ENCODE measurements at regions not wholly inside any gene's neighbourhood (a gene's known extent, or its start where the extent isn't known, plus 50 kb on each side); places are given as distances from the start of the nearest gene placed in this dataset.
A peak's percentile ranks its signal among the peaks of the same experiment; 100 is the strongest.
"Not testable (repeated sequence)": the region's sequence is repeated elsewhere in the genome, so short reads cannot be mapped to it uniquely, and the experiment has no call there.

DNA sequence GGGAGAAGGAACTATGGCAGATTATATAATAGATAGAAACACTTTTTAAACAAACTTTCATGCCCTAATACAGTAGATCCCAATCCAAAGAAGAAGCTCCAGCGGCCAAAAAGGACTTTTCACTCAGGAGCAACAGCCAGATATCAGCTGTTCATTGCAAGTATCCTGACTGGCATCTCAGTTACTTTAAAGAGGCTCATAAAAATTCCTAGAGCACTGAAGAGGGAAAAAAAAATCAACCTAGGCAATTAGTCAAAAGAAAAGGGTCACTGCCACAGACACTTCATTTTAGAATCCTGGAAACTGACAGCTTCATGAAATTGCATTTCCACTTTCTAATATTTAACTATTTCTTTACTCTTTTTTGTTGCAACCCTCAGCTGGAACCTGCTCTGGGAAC is 170.6 kb upstream of the SOX6 start:
- DNase-seq = no peak

DNA sequence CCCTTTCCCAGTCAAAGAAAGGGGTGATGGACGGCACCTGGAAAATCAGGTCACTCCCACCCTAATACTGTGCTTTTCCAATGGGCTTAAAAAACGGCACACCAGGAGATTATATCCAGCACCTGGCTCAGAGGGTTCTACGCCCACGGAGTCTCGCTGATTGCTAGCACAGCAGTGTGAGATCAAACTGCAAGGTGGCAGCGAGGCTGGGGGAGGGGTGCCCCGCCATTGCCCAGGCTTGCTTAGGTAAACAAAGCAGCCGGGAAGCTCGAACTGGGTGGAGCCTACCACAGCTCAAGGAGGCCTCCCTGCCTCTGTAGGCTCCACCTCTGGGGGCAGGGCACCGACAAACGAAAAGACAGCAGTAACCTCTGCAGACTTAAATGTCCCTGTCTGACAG is 164.4 kb upstream of the SOX6 start:
- DNase-seq = not testable (repeated sequence)

DNA sequence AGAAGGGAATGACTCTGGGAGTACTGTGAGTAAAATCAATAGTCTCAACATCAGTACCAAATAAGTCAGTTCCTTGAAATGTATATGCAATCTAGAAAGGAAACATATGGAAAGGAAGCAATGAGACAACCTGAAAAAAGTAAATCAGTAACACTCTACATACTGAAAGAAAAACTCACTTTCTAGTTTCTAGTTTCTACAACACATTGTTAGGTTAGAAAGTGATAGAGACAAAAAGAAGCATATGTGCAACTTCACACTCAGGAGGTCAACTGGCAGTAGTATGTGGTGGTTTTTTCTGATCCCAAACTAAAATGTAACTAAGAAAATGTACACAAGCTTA is 156.5 kb upstream of the SOX6 start:
- DNase-seq = no peak

DNA sequence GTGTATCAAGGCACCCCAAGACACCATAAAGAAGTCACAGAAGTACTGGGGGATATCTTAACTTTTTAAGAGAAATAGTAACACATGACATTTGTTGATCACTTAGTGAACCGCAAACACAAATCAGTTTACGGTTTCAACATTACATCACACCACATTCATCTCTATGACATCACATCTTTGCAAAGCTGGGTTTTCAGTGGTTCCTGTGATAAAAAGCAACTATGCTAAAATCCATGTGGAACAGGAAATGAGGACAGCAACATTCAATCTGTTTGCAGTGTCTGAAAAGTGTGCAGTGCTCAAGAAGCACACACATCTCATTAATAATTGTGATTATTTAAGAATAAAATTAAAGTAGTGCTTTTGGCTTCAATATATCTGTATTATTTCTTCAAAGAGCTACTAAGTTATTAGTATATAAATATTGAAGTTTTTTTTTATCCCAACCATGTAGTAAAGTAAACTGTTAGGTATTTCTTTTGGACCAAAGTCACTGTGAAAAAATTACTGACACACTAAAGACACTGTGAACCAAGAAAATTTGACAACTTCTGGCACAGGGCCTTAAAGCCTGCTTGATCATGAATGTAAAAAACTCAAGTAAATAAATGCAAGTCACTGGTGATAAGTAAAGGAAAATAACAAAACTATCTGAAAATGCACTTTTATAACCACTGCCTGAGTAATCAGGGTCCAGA is 156.0 kb upstream of the SOX6 start:
- DNase-seq = no peak

DNA sequence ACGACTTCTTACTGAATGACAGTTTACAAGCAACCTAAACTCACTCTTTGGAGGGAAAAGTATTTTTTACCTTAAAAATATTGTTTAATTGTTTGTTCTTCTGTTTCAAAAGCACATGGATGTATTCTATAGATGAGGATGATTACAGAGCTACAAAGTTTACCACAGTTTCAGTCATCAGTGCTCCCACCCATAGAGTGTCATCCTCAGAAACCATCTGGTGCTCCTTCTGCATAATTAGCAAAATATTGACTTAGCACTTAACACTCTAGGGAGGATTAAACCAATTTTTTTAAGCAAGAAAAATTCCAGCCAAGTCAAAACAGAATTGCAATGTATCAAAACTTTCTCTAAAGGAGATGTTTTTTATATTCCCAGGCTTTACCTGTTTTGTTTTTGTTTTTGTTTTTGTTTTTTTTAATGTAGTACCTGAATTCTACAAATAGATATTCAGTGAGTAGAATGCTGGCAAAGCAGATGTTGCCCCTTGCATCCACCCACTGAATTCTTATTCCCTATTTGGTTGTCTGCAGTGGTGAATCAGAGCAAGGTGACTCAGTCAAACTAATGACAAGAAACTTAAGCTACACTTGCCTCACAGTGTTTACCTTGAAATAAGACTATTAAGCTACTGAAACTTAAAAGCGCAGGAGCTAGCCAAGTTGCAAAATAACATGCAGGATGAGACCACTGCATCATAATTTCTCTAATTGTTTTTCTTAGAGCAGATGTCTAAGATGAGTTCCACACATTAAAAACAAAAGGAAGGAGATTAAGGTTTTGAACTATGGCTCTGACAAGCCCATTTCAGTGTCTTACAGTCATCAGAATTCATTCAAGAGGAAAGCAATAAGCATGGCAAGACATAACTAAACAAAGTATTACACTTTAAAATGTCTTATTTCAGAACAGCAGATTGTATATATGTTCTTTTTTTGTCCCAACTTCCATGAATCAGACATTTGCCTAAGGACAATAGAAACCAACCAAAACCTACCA is 155.1 kb upstream of the SOX6 start:
- DNase-seq = peak; percentile 5

DNA sequence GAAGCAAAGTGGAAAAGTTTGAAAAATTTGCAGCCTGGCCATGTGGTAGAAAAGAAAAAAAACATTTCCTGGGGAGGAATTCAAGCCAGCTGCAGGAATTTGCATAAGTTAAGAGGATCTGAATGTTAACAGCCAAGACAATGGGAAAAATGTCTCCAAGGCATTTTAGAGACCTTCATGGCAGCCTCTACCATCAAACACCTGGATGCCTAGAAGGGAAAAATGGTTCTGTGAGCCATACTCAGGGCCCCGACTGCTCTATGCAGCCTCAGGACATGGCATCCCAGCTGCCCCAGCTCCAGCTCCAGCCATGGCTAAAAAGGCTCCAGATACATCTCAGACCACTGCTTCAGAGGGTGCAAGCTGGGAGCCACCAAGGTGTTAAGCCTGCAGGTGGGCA is 149.1 kb upstream of the SOX6 start:
- no peak for DNase-seq

DNA sequence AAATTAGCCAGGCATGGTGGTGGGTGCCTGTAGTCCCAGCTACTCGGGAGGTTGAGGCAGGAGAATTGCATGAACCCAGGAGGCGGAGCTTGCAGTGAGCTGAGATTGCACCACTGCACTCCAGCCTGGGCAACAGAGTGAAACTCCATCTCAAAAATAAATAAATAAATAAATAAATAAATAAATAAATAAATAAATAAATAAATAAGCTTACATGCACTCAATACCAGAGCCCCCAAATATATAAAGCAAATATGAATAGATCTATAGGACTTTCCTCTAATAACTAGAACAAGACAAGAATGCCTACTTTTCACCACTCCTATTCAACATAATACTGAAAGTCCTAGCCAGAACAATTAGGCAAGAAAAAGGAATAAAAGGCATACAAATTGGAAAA is 147.5 kb upstream of the SOX6 start:
- not testable (repeated sequence) for DNase-seq

DNA sequence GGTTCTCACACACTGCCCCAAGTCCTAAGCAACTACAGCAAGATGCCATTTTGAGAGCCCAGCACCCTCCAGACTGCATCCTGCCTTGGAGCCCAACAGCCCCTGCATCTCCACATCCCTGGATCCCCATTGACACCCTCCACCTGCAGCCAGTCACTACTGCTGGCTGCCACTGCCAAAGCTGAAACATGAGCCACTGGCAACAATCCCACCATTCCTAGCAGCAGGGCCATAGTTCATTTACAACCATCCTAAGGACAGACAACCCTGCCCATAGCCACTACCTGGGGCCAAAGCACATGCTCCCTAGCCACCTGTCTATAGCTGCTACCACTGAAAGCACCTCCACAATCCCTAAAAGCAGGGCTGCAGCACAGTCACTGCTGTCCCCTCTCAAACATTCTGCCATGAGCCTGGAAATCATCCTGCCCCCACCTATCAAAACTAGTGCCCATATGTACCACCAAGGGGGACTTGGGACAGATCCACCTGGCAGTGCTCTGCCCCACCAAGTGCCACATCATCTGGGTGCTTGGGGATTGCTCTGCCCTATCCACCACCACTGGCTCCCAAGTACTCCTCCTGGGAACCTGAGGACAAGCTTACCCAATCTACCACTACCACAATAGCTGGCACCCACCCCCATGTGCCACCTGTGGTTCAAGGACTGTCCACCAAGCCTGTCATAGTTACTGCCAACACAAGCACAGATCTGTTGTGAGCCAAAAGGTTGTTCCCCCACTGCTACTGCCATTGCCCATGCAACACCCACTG is 138.8 kb upstream of the SOX6 start:
- no peak for DNase-seq

DNA sequence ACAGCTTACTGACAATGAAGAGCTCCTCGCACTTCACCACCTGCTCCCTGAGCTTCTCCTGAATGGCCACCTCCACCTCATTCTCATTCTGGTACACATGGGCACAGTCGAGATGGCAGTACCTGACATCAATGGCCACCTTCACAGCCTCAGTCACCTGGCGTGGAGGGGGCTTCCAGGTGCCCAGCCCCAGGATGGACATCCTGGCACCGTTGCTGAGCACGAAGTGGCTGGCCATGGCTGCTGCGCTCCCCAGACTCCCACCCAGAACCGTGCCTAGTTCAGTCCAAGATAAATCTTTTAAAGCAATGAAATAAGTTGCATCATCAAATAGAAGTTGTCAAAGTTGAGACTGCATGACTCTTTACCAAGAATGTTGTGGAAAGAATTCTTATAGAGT is 128.1 kb upstream of the SOX6 start:
- DNase-seq = no peak

DNA sequence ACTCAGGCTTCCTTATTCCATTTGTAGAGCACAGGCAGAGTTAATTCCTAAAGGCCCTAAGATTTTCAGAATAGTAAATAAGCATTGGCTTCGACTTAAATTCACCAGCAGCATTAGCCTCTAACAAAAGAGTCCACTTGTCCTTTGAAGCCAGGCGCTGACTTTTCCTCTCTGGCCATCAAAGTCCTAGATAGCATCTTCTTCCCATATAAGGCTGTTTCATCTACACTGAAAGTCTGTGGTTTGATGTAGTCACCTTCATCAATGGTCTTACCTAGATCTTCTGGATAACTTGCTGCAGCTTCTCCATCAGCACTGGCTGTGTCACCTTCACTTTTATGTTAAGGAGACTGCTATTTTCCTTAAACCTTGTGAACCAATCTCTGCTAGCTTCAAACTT is 118.3 kb upstream of the SOX6 start:
- DNase-seq = no peak

DNA sequence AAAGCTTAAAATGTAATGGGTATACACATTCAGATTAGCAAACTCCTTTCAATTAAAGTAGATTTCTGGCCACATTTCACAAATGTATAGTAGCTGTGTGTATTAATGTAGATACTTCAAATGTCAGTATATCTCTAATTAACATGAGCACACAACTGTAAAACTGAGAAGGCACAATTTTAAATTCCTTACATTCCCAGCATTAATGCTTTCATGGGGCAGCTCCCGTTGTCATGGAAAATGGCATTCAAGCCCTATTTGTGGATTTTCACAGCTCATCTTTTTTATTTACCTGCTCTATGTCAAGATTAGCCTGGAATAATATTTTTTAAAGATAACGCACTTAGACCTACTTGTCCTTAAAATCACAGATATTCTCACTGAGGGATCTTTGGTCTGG is 113.6 kb upstream of the SOX6 start:
- no peak for DNase-seq

DNA sequence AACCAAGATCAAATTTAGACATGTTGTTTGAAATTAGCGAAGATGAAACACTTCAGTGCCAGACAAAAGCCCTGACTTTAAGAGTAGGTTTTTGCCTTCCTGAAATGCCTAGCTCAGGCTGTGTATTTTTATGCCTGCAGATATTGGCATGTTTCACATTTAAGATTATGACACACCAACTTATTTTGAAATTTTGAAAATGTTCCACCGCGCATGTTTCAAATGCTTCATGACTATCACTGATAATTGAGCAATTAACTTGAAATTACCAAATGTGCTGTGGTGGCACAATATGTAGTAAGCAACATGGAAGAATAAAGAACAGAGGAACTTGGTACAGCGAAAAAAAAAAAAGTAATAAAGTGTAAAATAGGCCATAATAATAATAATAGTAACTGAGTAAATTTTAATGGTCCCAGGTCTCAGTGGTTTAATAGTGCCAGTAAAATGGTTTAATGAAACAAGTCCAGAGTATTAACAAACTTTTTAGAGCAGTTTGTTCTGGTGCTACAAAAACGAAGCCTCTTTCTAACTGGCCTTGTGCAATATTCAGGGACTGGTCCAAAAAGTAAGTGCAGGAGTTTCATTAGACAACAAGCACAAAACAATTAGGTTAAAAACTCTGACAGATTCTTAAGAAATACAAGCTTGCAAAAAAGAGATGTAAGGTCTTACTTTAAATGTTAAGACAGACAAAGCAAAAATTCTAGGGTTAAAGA is 112.5 kb upstream of the SOX6 start:
- DNase-seq = no peak

DNA sequence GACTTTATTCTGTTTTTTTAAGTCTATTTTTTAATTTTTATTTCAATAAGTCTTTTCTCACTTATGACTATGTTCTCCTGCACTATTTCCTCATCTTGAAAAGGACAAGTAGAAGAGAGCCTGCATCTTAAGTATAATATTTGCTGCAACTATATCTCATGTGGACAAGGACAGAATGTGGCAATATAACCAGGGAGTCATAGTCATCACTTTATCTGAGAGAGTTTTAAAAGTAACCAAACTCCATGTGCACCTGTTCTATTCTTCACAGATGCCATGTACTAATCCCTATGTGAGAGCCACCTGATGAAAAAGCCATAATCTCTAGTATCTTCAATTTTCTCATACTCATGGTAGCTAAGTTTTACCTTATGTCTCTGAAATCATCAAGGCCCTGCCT is 104.2 kb upstream of the SOX6 start:
- no peak for DNase-seq

DNA sequence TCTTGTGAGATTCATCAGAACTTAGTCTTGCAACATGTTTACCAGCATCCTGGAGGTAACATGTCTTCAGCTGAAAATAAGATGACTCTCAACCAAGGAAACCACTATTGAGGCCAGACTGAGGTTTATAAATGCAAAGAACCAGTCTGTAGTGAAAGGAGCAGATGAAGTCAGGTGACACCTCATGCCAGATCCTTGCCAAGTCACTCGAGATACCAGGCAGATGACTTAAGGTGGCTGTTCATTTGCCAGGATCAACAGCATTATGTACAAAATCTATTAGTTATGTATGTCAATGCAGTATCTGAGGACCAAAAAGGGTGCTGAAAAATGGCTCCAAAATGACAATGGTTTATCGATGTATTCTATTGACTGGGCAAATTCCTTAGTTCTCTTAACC is 100.0 kb upstream of the SOX6 start:
- no peak for DNase-seq

DNA sequence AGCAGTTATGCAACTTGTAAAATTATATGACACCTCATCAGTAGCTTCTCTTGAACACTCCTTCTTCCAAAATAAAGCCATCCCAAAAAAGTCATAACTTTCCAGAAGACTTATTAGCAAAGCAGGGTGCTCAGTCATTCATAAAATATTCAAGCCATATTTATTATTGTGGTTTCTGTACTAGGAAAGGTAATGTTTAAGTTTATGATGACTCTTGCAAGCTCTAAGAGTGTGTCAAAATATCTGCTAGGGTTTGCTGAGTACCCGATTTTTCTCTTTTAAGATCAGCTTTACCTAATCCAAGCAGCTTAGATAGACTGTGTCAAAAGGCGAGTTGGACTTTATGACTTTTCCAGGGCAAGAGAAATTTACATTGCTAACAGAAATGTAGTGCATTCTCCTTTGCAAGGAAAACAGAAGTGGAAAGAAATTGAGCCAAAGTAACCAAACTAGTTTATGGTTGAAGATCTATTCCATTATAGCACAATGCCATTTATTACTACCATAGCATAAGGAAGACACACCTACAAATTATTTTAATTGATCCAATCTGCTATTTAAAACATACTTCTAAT is 98.0 kb upstream of the SOX6 start:
- no peak for DNase-seq

DNA sequence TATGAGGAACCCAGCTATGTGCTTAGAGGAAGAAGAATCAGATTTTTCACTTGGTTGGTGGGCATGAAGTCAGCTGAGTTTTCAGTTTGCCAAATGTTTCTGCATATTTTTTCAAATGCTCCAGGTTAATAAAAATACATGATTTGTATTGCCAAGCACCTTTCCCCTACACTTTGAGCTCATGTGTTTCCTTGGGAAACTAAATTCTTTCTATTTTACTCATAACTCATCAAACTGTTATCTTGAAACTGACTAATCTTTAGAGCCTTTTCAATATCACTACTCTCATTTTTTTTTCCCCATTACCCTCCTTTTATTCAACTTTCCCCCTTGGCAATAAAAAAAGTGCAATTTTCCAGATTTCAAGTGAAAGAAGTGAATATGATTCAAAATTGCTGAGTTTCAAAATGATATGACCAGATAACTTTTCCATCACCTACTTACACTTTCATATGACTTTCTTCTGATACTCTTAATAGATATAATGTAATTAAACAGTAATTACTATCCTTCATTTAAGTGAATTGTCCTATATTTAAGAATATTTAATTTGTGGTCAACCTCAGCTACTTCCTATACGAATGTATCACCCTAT is 91.9 kb upstream of the SOX6 start:
- DNase-seq = no peak

DNA sequence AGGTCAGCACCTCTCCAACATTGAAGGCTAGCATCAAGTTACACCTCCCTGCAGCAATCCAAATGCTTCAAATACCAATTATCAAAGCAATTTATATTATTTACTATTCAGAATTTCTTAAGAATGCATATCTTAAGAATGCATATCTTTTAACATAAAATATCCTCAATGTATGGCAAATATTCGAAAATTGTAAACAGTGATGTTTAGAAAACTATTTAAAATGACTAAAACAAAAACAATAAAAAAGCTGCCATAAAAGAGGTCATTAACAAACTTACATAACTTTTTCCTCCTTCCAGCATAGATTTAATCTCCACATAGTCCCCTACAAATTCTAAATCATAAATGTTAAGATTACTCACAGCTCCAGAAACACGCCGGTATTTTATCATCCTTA is 85.1 kb upstream of the SOX6 start:
- no peak for DNase-seq

DNA sequence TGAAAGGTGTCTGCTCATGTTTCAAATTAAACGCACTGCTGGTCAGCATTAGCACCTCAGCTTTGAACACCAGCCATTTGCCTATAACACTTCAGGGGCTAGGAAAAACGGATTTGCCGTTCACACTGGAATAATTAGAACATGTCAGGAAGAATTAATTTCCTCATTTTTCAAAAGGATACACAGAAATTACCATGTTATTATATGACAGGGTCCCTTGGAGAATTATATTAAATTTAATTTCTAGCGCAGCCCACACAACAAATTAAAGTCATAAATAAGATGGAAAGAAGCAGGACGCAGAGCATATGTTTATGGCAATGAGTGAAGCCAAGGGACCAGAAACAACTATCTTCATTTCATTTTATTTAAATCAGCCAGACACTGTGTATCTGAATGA is 83.8 kb upstream of the SOX6 start:
- no peak for DNase-seq

DNA sequence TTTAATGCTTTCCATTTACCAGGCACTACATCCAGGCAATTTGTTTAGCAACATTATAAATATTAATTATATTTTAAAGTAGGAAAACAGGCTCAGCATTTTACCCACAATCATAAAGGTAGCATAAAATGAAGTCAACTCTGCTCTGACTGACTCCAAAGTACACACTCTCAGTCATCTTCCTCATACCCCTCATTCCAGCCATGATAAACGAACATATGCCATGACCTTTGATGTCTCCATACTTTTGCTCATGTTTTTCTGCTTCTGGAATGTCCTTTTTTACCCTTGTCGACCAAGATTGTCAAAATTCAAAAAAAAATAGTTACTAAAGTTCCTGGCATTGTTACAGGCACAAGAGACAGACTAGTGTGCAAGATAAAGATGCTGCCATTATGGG is 77.7 kb upstream of the SOX6 start:
- no peak for DNase-seq

DNA sequence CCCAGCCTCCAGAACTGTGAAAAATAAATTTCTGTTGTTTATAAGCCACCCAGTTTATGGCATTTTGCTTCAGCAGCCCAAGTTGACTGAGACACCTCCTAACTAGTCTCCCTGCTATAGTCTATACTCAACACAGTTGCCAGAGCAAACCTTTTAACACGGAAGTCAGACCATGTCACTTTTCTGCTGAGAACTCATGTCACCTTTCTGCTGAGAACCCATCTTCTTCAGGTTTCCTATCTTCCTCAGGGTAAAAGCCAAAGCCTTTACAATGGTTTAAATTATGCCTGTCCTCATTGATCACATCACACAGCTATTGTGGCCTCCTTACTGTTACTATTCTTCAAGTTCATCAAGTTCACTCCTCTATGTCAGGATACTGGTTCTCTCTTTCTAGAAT is 74.3 kb upstream of the SOX6 start:
- DNase-seq = no peak

DNA sequence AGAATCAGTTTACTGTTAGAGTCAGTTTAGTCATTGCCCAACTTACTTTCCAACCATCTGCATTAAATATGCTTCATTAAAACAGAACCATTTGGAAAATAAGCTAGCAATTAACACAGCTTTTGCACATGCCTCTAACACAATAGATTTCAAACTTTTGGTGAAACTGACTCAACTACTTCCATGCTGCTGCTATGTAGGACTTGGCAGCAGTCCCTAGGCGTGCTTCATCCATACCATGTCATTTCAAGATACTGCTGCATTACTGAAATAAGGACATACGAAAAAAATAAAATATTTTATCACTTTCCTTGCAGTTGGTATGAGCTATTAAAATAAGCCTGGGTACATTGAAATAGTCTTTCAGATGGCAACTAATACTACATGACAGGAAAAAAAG is 65.5 kb upstream of the SOX6 start:
- DNase-seq = no peak

DNA sequence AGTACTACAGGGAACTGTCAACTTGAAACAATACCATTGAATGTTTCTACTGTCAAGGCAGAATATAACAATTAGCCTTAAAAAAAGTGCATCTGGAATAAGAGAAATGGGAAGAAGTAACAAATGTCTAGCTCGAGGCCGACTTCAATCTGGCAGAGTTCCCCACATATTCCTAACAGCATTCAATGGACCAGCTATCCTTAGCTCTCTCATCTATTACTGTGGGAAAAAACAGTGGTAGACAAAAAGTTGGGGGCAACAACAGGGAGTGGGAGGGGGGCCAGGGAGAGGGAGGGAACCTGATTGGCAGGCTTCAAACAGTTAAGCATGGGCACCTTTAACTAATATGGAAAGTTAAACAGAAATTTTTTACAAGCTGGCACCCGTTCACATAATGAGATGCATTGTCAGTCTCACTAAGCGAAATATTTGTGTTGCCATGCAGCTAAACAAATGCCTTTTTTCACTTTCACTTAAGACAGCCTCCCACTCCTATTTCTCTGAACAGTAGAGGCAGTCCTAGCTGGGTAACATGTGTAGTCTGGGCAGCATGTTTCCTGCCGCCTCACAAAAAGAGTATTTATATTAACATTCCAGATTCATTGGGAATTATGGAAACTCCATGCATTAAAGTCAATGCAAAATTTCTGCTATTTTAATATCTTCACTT is 62.2 kb upstream of the SOX6 start:
- DNase-seq = no peak

Measured in COR-L47 (cell line).